ENCODE measurements at regions not wholly inside any gene's neighbourhood (a gene's known extent, or its start where the extent isn't known, plus 50 kb on each side); places are given as distances from the start of the nearest gene placed in this dataset.

GRCh38 chr2:75361486-75361885 lies 162.2 kb upstream of the TACR1 start:
- no peaks in the 10 kb centered on the region for H3K9me3 Mint-ChIP-seq
- intact Hi-C loops (cut with micrococcal nuclease): no loop called here
- no peak overlapping the region for H3K4me3 Mint-ChIP-seq
- H3K36me3 Mint-ChIP-seq (ENCODE audit: low read depth): no peaks in the 10 kb centered on the region
- no peaks in the 10 kb centered on the region for H3K27me3 Mint-ChIP-seq
- no peak overlapping the region for H3K27ac Mint-ChIP-seq
- H3K4me1 Mint-ChIP-seq (ENCODE audit: low read depth): no peaks in the 10 kb centered on the region

- H3K27ac Mint-ChIP-seq: no peak overlapping the region
- no peaks in the 10 kb centered on the region for H3K4me1 Mint-ChIP-seq (ENCODE audit: low read depth)
- no peaks in the 10 kb centered on the region for H3K27me3 Mint-ChIP-seq
- H3K36me3 Mint-ChIP-seq (ENCODE audit: low read depth): no peaks in the 10 kb centered on the region
- no peak overlapping the region for H3K4me3 Mint-ChIP-seq
- H3K9me3 Mint-ChIP-seq: no peaks in the 10 kb centered on the region
- intact Hi-C loops (cut with micrococcal nuclease): no loop called here
These were observed 161.6 kb upstream of the TACR1 start for GRCh38 chr2:75360945-75361344.

GRCh38 chr2:75356865-75357264 lies 157.5 kb upstream of the TACR1 start:
- Mint-ChIP-seq H3K27me3 (no peaks in the 10 kb centered on the region), H3K27ac (no peak overlapping the region)
- intact Hi-C loops (cut with micrococcal nuclease): no loop called here

GRCh38 chr2:75353131-75353530 lies 153.8 kb upstream of the TACR1 start:
- Mint-ChIP-seq H3K9me3 (no peaks in the 10 kb centered on the region), H3K27me3 (no peaks in the 10 kb centered on the region), H3K27ac (no peak overlapping the region), H3K4me3 (no peak overlapping the region), H3K4me1 (ENCODE audit: low read depth) (no peaks in the 10 kb centered on the region), H3K36me3 (ENCODE audit: low read depth) (no peaks in the 10 kb centered on the region)
- intact Hi-C loops (cut with micrococcal nuclease): no loop called here

More at GRCh38 chr2:75356865-75357264, 157.5 kb upstream of the TACR1 start:
- H3K36me3 Mint-ChIP-seq (ENCODE audit: low read depth): no peaks in the 10 kb centered on the region
- no peaks in the 10 kb centered on the region for H3K4me1 Mint-ChIP-seq (ENCODE audit: low read depth)
- no peak overlapping the region for H3K4me3 Mint-ChIP-seq
- no peaks in the 10 kb centered on the region for H3K9me3 Mint-ChIP-seq

GRCh38 chr2:75348307-75348706 lies 149.0 kb upstream of the TACR1 start:
- H3K4me1 Mint-ChIP-seq (ENCODE audit: low read depth): no peaks in the 10 kb centered on the region
- H3K36me3 Mint-ChIP-seq (ENCODE audit: low read depth): no peaks in the 10 kb centered on the region
- intact Hi-C loops (cut with micrococcal nuclease): no loop called here
- no peaks in the 10 kb centered on the region for H3K9me3 Mint-ChIP-seq
- H3K27me3 Mint-ChIP-seq: no peaks in the 10 kb centered on the region
- H3K27ac Mint-ChIP-seq: no peak overlapping the region
- H3K4me3 Mint-ChIP-seq: no peak overlapping the region

- Mint-ChIP-seq H3K4me1 (ENCODE audit: low read depth) (no peaks in the 10 kb centered on the region), H3K27ac (no peak overlapping the region), H3K4me3 (no peak overlapping the region), H3K36me3 (ENCODE audit: low read depth) (no peaks in the 10 kb centered on the region), H3K27me3 (no peaks in the 10 kb centered on the region), H3K9me3 (no peaks in the 10 kb centered on the region)
- intact Hi-C loops (cut with micrococcal nuclease): no loop called here
These were observed 144.8 kb upstream of the TACR1 start for GRCh38 chr2:75344146-75344545.

GRCh38 chr2:75342504-75343175 lies 143.3 kb upstream of the TACR1 start:
- no peaks in the 10 kb centered on the region for H3K9me3 Mint-ChIP-seq
- no peaks in the 10 kb centered on the region for H3K4me1 Mint-ChIP-seq (ENCODE audit: low read depth)
- intact Hi-C loops (cut with micrococcal nuclease): no loop called here
- H3K27me3 Mint-ChIP-seq: peaks cover 3% of the 10 kb centered on the region
- no peak overlapping the region for H3K27ac Mint-ChIP-seq
- H3K4me3 Mint-ChIP-seq: no peak overlapping the region
- H3K36me3 Mint-ChIP-seq (ENCODE audit: low read depth): no peaks in the 10 kb centered on the region

- H3K36me3 Mint-ChIP-seq (ENCODE audit: low read depth): no peaks in the 10 kb centered on the region
- peaks cover 3% of the 10 kb centered on the region for H3K27me3 Mint-ChIP-seq
- H3K4me3 Mint-ChIP-seq: no peak overlapping the region
- H3K9me3 Mint-ChIP-seq: no peaks in the 10 kb centered on the region
- intact Hi-C loops (cut with micrococcal nuclease): no loop called here
- H3K27ac Mint-ChIP-seq: no peak overlapping the region
- no peaks in the 10 kb centered on the region for H3K4me1 Mint-ChIP-seq (ENCODE audit: low read depth)
These were observed 141.2 kb upstream of the TACR1 start for GRCh38 chr2:75340560-75340959.

GRCh38 chr2:75338461-75338860 lies 139.1 kb upstream of the TACR1 start:
- Mint-ChIP-seq H3K27ac (no peak overlapping the region), H3K36me3 (ENCODE audit: low read depth) (no peaks in the 10 kb centered on the region), H3K4me3 (no peak overlapping the region), H3K27me3 (peaks cover 3% of the 10 kb centered on the region), H3K4me1 (ENCODE audit: low read depth) (no peaks in the 10 kb centered on the region), H3K9me3 (no peaks in the 10 kb centered on the region)
- intact Hi-C loops (cut with micrococcal nuclease): no loop called here

- Mint-ChIP-seq H3K27me3 (peaks cover 3% of the 10 kb centered on the region), H3K27ac (no peak overlapping the region), H3K4me3 (no peak overlapping the region), H3K36me3 (ENCODE audit: low read depth) (no peaks in the 10 kb centered on the region), H3K4me1 (ENCODE audit: low read depth) (no peaks in the 10 kb centered on the region), H3K9me3 (no peaks in the 10 kb centered on the region)
- intact Hi-C loops (cut with micrococcal nuclease): no loop called here
These were observed 138.3 kb upstream of the TACR1 start for GRCh38 chr2:75337619-75338018.

GRCh38 chr2:75337016-75337415 lies 137.7 kb upstream of the TACR1 start:
- Mint-ChIP-seq H3K27ac (no peak overlapping the region), H3K36me3 (ENCODE audit: low read depth) (no peaks in the 10 kb centered on the region), H3K4me1 (ENCODE audit: low read depth) (no peaks in the 10 kb centered on the region), H3K4me3 (no peak overlapping the region), H3K27me3 (peaks cover 3% of the 10 kb centered on the region), H3K9me3 (no peaks in the 10 kb centered on the region)
- intact Hi-C loops (cut with micrococcal nuclease): no loop called here

GRCh38 chr2:75336451-75336850 lies 137.1 kb upstream of the TACR1 start:
- Mint-ChIP-seq H3K4me1 (ENCODE audit: low read depth) (no peaks in the 10 kb centered on the region), H3K4me3 (no peak overlapping the region), H3K36me3 (ENCODE audit: low read depth) (no peaks in the 10 kb centered on the region), H3K27me3 (peaks cover 3% of the 10 kb centered on the region), H3K27ac (no peak overlapping the region), H3K9me3 (no peaks in the 10 kb centered on the region)
- intact Hi-C loops (cut with micrococcal nuclease): no loop called here

GRCh38 chr2:75334076-75334475 lies 134.8 kb upstream of the TACR1 start:
- H3K4me3 Mint-ChIP-seq: no peak overlapping the region
- intact Hi-C loops (cut with micrococcal nuclease): no loop called here
- H3K27me3 Mint-ChIP-seq: peaks cover 3% of the 10 kb centered on the region
- H3K4me1 Mint-ChIP-seq (ENCODE audit: low read depth): no peaks in the 10 kb centered on the region
- no peaks in the 10 kb centered on the region for H3K36me3 Mint-ChIP-seq (ENCODE audit: low read depth)
- no peak overlapping the region for H3K27ac Mint-ChIP-seq
- H3K9me3 Mint-ChIP-seq: no peaks in the 10 kb centered on the region

- Mint-ChIP-seq H3K27me3 (peaks cover 3% of the 10 kb centered on the region), H3K9me3 (no peaks in the 10 kb centered on the region), H3K4me3 (no peak overlapping the region), H3K27ac (no peak overlapping the region), H3K4me1 (ENCODE audit: low read depth) (no peaks in the 10 kb centered on the region), H3K36me3 (ENCODE audit: low read depth) (no peaks in the 10 kb centered on the region)
- intact Hi-C loops (cut with micrococcal nuclease): no loop called here
These were observed 134.3 kb upstream of the TACR1 start for GRCh38 chr2:75333646-75334045.

GRCh38 chr2:75328156-75328555 lies 128.8 kb upstream of the TACR1 start:
- intact Hi-C loops (cut with micrococcal nuclease): no loop called here
- Mint-ChIP-seq H3K4me1 (ENCODE audit: low read depth) (no peaks in the 10 kb centered on the region), H3K27ac (no peak overlapping the region)

More at GRCh38 chr2:75328156-75328555, 128.8 kb upstream of the TACR1 start:
- Mint-ChIP-seq H3K27me3 (no peaks in the 10 kb centered on the region), H3K4me3 (no peak overlapping the region), H3K9me3 (no peaks in the 10 kb centered on the region), H3K36me3 (ENCODE audit: low read depth) (no peaks in the 10 kb centered on the region)

All from dendritic cell treated with granulocyte-macrophage colony-stimulating factor and Interleukin-4, amounts not matched to agents 40 ng/mL and 50 ng/mL, for 4 days (primary cell).